Esophagus muscularis mucosa (tissue), 4 donors: ENCODE measurements at regions not wholly inside any gene's neighbourhood (a gene's known extent, or its start where the extent isn't known, plus 50 kb on each side); places are given as distances from the start of the nearest gene placed in this dataset.

Experiments
- EP300 ChIP-seq: sonication (generic); formaldehyde crosslinking; IDR thresholded peaks from one replicate; pipeline ENCODE4 v1.6.1; 2017; ENCODE audit warnings: antibody characterized with exemption
- POLR2A ChIP-seq: fragments of 450-650 bp; IDR thresholded peaks from one replicate; pipeline ENCODE4 v1.6.1; 2017; ENCODE audit warnings: antibody characterized with exemption, moderate library complexity, mild to moderate bottlenecking, low read depth
- TF ChIP-seq, protein P1 (sequence below), 3 experiments: fragments of 200-600 bp in 2 of 3; fragments of 450-650 bp in 1 of 3; sonication (generic) in 2 of 3; IDR thresholded peaks; one replicate each; pipeline ENCODE4 v1.5.1; 2017 to 2019; ENCODE audit warnings: antibody characterized with exemption in 3 of 3, mild to moderate bottlenecking in 2 of 3, moderate library complexity in 1 of 3

DNA sequence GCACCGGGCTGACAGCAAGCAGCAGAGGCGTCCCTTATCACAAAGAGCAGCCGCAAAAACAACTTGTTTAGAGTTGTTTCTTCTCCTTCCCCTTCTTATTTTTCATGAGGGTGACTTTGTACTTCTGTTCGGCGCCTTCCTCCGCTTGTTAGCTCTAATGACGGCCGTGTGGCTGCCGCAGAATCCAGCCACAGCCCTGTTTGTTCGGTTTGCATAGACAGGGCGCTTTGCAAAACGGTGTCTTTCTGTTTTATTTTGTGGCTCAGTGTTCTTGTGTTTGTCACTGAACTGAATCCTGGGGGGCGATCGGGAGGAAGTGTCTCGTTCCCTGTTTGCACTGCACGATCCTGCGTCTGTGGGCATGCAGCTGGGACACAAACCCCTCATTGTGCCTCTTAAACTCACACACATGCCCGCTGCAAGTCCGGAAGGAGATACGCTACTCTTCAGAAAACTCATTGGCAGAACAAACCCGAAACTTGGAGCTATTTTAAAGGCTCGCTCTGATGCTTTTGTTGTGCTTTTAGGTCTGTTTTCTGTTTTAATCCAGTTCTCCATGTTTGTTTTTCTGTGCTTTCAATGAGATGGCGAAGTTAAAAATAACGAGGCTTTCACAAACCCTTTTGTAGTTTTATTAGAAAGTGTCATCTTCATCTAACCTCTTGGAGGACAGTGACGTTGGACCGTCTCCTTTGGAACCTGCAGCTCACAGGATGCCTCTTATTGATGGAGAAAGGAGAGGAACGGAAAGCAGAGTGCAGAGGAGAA is 213.9 kb downstream of the IRX2 start:
- TF ChIP-seq, protein P1, sequence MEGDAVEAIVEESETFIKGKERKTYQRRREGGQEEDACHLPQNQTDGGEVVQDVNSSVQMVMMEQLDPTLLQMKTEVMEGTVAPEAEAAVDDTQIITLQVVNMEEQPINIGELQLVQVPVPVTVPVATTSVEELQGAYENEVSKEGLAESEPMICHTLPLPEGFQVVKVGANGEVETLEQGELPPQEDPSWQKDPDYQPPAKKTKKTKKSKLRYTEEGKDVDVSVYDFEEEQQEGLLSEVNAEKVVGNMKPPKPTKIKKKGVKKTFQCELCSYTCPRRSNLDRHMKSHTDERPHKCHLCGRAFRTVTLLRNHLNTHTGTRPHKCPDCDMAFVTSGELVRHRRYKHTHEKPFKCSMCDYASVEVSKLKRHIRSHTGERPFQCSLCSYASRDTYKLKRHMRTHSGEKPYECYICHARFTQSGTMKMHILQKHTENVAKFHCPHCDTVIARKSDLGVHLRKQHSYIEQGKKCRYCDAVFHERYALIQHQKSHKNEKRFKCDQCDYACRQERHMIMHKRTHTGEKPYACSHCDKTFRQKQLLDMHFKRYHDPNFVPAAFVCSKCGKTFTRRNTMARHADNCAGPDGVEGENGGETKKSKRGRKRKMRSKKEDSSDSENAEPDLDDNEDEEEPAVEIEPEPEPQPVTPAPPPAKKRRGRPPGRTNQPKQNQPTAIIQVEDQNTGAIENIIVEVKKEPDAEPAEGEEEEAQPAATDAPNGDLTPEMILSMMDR (IDR thresholded peaks at IDR 0.05): no peak
- TF ChIP-seq EP300 (no peak), POLR2A (no peak)
